Adrenal gland (tissue), 5 donors: ENCODE measurements at regions not wholly inside any gene's neighbourhood (a gene's known extent, or its start where the extent isn't known, plus 50 kb on each side); places are given as distances from the start of the nearest gene placed in this dataset.

Source experiments
- CTCF ChIP-seq, 6 experiments: fragments of 450-650 bp in 4 of 6; fragments of 200-600 bp in 2 of 6; sonication (generic) in 1 of 6; IDR thresholded peaks; 1 replicate in 5 of 6; 2 replicates in 1 of 6; pipeline versions ENCODE4 v1.5.1 to v1.8.0; 2016 to 2021; ENCODE audit warnings: antibody characterized with exemption in 6 of 6, mild to moderate bottlenecking in 2 of 6, moderate library complexity in 1 of 6
- POLR2A ChIP-seq, 2 donors: fragments of 450-650 bp; IDR thresholded peaks; one replicate each; pipeline ENCODE4 v1.6.1; 2017; ENCODE audit warnings: antibody characterized with exemption in 2 of 2, mild to moderate bottlenecking in 2 of 2, moderate library complexity in 1 of 2
- donor health status: DM: no; HTN: no; CAD: no.

- TF ChIP-seq CTCF (IDR thresholded peaks at IDR 0.05) (no peak), POLR2A (IDR thresholded peaks at IDR 0.05) (no peak)
These were observed 370.1 kb upstream of the DDHD1 start for GRCh38 chr14:53523226-53523625.
